ENCODE measurements at regions not wholly inside any gene's neighbourhood (a gene's known extent, or its start where the extent isn't known, plus 50 kb on each side); places are given as distances from the start of the nearest gene placed in this dataset.

- Mint-ChIP-seq H3K9me3 (ENCODE audit: unreplicated experiment) (peaks cover 13% of the 10 kb centered on the region), H3K4me1 (ENCODE audit: unreplicated experiment) (no peaks in the 10 kb centered on the region), H3K27ac (ENCODE audit: unreplicated experiment) (no peak overlapping the region), H3K27me3 (ENCODE audit: unreplicated experiment) (no peaks in the 10 kb centered on the region), H3K4me3 (ENCODE audit: unreplicated experiment) (no peak overlapping the region), H3K36me3 (ENCODE audit: unreplicated experiment) (no peaks in the 10 kb centered on the region)
- TF ChIP-seq, protein P1, sequence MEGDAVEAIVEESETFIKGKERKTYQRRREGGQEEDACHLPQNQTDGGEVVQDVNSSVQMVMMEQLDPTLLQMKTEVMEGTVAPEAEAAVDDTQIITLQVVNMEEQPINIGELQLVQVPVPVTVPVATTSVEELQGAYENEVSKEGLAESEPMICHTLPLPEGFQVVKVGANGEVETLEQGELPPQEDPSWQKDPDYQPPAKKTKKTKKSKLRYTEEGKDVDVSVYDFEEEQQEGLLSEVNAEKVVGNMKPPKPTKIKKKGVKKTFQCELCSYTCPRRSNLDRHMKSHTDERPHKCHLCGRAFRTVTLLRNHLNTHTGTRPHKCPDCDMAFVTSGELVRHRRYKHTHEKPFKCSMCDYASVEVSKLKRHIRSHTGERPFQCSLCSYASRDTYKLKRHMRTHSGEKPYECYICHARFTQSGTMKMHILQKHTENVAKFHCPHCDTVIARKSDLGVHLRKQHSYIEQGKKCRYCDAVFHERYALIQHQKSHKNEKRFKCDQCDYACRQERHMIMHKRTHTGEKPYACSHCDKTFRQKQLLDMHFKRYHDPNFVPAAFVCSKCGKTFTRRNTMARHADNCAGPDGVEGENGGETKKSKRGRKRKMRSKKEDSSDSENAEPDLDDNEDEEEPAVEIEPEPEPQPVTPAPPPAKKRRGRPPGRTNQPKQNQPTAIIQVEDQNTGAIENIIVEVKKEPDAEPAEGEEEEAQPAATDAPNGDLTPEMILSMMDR (IDR thresholded peaks at IDR 0.05): no peak
- no peak for DNase-seq (ENCODE audit: extremely low spot score, unreplicated experiment)
Measured at GRCh38 chr14:87869619-87870583, 123.1 kb downstream of the GALC start.

DNA sequence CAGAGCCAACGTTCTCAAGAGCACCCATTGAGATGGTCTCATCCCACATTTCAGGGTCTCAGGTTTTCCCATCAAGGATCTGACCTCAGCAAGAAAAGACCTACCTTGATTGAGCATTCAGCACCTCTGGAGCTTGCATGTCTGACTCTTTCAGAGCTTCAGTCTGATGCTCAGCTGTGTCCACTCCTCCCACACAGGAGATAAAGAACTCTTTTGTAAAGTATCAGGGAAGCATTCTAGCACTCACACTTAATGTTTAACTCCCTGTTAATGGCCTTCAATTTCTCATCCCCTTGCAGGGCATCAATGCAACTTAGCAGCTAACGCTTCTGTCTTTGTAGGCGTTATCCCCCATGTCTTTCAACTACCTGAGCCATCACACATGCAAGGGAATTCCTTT is 124.1 kb downstream of the GALC start:
- H3K36me3 Mint-ChIP-seq (ENCODE audit: unreplicated experiment): no peaks in the 10 kb centered on the region
- DNase-seq (ENCODE audit: extremely low spot score, unreplicated experiment): no peak
- TF ChIP-seq, protein P1 (IDR thresholded peaks at IDR 0.05): no peak
- H3K9me3 Mint-ChIP-seq (ENCODE audit: unreplicated experiment): peaks cover 13% of the 10 kb centered on the region
- no peaks in the 10 kb centered on the region for H3K4me1 Mint-ChIP-seq (ENCODE audit: unreplicated experiment)
- no peaks in the 10 kb centered on the region for H3K27me3 Mint-ChIP-seq (ENCODE audit: unreplicated experiment)
- no peak overlapping the region for H3K4me3 Mint-ChIP-seq (ENCODE audit: unreplicated experiment)
- no peak overlapping the region for H3K27ac Mint-ChIP-seq (ENCODE audit: unreplicated experiment)

- H3K9me3 Mint-ChIP-seq (ENCODE audit: unreplicated experiment): peaks cover 14% of the 10 kb centered on the region
- H3K4me1 Mint-ChIP-seq (ENCODE audit: unreplicated experiment): no peaks in the 10 kb centered on the region
- H3K27ac Mint-ChIP-seq (ENCODE audit: unreplicated experiment): no peak overlapping the region
- H3K4me3 Mint-ChIP-seq (ENCODE audit: unreplicated experiment): no peak overlapping the region
- TF ChIP-seq, protein P1 (IDR thresholded peaks at IDR 0.05): no peak
- no peaks in the 10 kb centered on the region for H3K27me3 Mint-ChIP-seq (ENCODE audit: unreplicated experiment)
- no peaks in the 10 kb centered on the region for H3K36me3 Mint-ChIP-seq (ENCODE audit: unreplicated experiment)
- no peak for DNase-seq (ENCODE audit: extremely low spot score, unreplicated experiment)
Measured at GRCh38 chr14:87866116-87866515, 126.9 kb downstream of the GALC start.

DNA sequence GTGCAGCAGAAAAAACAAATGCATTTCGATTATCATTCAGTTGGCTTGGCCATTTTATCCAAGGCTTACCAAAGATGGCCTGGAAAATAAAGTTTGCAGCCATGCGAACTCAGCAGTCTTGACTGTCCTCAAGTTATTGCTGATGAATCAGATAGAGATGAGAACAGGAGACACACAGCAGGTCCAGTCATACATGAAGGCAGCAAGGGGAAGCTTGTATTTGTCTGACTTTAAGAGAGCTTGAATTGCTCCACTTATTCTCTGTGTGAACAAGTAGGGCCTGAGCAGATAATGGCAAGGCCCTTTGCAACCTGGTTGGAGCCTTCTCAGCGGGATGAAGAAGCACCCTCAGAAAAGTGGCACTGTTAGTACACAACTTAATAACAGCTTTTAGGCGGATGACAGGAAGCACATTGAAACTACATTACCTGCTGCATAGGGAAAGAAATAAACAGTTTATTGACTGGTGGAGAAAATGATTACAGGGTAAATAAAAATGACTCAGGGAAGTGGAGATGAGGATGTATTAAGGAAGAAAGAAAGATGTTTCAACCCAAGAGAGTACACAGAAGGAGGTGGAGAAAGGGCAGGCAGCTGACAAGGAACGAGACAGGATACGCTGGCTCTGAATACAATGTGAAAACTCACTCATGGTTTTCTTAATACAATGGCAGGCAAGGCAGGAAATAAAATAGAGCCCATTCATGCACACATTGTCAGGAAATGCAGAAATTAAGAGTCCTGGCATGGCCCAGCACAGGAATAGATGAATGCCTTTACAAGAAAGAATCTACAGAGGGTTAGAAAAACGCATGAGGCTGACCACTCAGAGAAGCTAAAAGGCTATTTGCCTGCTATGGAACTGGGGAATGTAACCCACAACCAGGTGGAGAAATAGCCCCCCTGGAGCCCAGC is 128.4 kb downstream of the GALC start:
- no peaks in the 10 kb centered on the region for H3K36me3 Mint-ChIP-seq (ENCODE audit: unreplicated experiment)
- peaks cover 20% of the 10 kb centered on the region for H3K9me3 Mint-ChIP-seq (ENCODE audit: unreplicated experiment)
- H3K4me3 Mint-ChIP-seq (ENCODE audit: unreplicated experiment): no peak overlapping the region
- no peak overlapping the region for H3K27ac Mint-ChIP-seq (ENCODE audit: unreplicated experiment)
- TF ChIP-seq, protein P1 (IDR thresholded peaks at IDR 0.05): no peak
- H3K4me1 Mint-ChIP-seq (ENCODE audit: unreplicated experiment): no peaks in the 10 kb centered on the region
- H3K27me3 Mint-ChIP-seq (ENCODE audit: unreplicated experiment): no peaks in the 10 kb centered on the region
- no peak for DNase-seq (ENCODE audit: extremely low spot score, unreplicated experiment)

DNA sequence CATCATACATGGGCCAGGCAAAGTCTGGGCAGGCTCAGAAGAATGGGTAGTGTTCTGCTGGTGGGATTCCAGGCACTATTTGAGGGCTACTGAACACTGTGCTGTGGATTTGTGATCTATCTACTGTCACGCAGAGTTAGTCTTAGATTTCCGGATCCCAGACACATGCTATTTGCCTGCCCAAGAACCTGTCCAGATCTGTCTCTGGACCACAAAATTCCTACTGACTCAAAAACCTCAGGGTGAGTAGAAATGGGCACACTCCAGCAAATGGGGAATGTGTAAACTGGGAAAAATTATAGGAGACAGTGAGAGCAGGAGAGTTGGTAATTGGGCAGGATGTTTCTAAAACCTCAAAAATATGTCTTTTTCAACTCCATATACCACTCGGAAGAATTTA is 129.9 kb downstream of the GALC start:
- no peak for DNase-seq (ENCODE audit: extremely low spot score, unreplicated experiment)
- peaks cover 15% of the 10 kb centered on the region for H3K9me3 Mint-ChIP-seq (ENCODE audit: unreplicated experiment)
- no peaks in the 10 kb centered on the region for H3K4me1 Mint-ChIP-seq (ENCODE audit: unreplicated experiment)
- TF ChIP-seq, protein P1 (IDR thresholded peaks at IDR 0.05): no peak
- no peaks in the 10 kb centered on the region for H3K27me3 Mint-ChIP-seq (ENCODE audit: unreplicated experiment)
- no peak overlapping the region for H3K27ac Mint-ChIP-seq (ENCODE audit: unreplicated experiment)
- no peaks in the 10 kb centered on the region for H3K36me3 Mint-ChIP-seq (ENCODE audit: unreplicated experiment)
- no peak overlapping the region for H3K4me3 Mint-ChIP-seq (ENCODE audit: unreplicated experiment)

Measured in osteocyte (in vitro differentiated cells).